Kidney tubule cell (primary cell): ENCODE measurements at regions not wholly inside any gene's neighbourhood (a gene's known extent, or its start where the extent isn't known, plus 50 kb on each side); places are given as distances from the start of the nearest gene placed in this dataset.
"Not testable (repeated sequence)": the region's sequence is repeated elsewhere in the genome, so short reads cannot be mapped to it uniquely, and the experiment has no call there.

Experiments used
- DNase-seq: peaks from one replicate; pipeline ENCODE4 v3.0.0-alpha.2; 2018; ENCODE audit warnings: low spot score

- DNase-seq, result not testable (repeated sequence)
These were observed 1093.1 kb upstream of the DEFB115 start for GRCh38 chr20:30164389-30164788.

GRCh38 chr20:30167540-30167939 is 1089.9 kb upstream of the DEFB115 start:
- DNase-seq, result no peak

GRCh38 chr20:30168025-30168799 is 1089.3 kb upstream of the DEFB115 start:
- DNase-seq, result no peak

DNA sequence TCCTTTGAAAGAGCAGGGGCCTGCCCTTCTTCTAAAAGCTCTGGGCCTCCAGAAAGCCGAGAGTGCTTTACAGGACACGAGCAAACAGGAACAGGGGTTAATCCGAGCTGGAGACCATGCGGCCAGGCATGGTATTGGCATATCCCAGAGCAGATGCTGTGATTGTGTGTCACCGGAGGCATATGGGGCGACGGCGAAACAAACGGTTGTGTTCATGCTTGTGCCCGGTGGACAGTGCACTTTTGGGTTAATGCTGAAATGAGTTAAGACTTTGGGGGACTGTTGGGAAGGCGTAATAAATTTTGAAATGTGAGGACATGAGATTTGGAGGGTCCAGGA is 1088.7 kb upstream of the DEFB115 start:
- no peak for DNase-seq

GRCh38 chr20:30175681-30176080 is 1081.8 kb upstream of the DEFB115 start:
- DNase-seq, result no peak

GRCh38 chr20:30183124-30183523 is 1074.3 kb upstream of the DEFB115 start:
- DNase-seq, result not testable (repeated sequence)

GRCh38 chr20:30191785-30192184 is 1065.7 kb upstream of the DEFB115 start:
- not testable (repeated sequence) for DNase-seq

GRCh38 chr20:30234477-30234876 is 1023.0 kb upstream of the DEFB115 start:
- DNase-seq, result not testable (repeated sequence)

DNA sequence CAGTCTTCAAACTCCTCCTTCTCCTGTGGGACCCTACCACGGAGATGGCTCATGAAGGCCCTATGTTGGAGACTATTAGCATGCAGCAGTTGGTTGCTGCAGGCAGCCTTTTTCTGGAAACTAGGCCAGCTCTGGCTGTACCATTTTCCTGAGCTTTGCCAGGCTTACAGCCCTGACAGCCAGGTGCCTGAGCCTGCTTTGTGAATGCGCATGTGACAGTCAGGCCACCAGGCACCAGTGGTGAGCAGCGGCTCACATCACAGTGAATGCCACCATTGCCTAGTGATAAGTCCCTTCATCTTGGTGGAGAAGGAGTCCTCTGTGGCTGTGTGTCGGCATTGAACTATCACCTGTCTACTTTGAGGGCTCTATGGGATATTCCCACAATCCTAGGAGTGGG is 982.4 kb upstream of the DEFB115 start:
- not testable (repeated sequence) for DNase-seq

GRCh38 chr20:30281584-30282197 is 975.8 kb upstream of the DEFB115 start:
- no peak for DNase-seq

GRCh38 chr20:30283476-30284280 is 973.8 kb upstream of the DEFB115 start:
- peak; percentile 59 for DNase-seq

GRCh38 chr20:30284281-30284905 is 973.1 kb upstream of the DEFB115 start:
- DNase-seq, result no peak

- no peak for DNase-seq
These were observed 971.8 kb upstream of the DEFB115 start for GRCh38 chr20:30285677-30286076.

DNA sequence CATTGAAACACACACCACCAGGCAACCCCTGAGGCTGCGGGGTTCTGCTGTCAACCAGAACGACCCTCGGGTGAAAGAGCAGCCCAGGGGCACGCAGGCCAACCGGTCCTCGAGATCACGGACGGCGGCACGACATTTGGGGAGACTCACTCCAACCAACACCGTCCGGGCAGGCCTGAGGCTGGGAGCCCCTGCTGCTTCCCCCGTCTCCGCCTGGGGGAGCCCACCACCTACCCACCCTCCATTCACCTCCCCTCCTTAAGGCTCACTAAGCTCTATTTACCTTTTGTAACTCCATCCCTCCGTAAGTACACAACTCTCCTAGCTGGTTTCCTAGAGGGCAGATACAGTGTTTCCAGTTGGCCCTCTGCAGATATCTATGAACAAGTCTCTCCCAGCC is 971.3 kb upstream of the DEFB115 start:
- no peak for DNase-seq

DNA sequence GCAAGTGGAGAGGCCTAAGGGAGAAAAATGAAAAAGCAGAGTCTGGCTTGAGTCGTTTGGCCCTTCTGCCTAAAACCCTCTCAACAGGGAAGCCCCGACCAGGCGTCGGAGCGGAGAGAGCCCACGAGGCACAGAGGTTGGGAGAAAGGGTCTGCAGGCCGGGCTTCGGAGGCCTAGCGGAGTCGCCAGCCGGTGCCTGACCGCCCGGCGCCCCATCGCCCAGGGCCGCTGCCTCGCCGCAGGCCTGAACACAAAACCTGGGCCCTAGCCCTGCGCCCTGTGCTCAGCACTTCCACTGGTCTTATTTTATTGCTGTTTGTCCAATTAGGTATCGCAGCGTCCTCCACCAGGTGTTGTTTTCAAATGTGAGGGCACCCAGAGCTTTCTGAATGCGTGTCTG is 970.0 kb upstream of the DEFB115 start:
- not testable (repeated sequence) for DNase-seq

- no peak for DNase-seq
These were observed 969.1 kb upstream of the DEFB115 start for GRCh38 chr20:30288346-30288745.

DNA sequence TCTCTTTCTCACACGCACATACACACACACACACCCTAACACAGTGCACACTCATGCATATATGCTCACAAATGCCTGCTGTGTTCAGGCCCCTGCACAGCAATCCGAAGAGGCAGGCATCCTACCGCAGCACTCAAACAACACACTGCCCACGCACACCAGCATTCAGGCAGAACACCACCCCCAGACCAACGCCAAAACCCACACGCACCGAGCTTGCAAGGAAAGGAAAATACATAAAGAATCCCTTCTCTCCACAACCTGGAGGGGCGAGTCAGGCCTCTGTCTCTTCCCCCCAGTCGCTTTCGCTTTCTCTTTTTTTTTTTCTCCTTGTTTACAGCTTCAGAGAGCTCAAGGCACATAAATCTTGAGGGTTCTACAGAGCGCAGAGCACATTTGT is 968.4 kb upstream of the DEFB115 start:
- DNase-seq, result not testable (repeated sequence)

GRCh38 chr20:30289711-30290141 is 967.7 kb upstream of the DEFB115 start:
- not testable (repeated sequence) for DNase-seq

- DNase-seq, result not testable (repeated sequence)
These were observed 967.0 kb upstream of the DEFB115 start for GRCh38 chr20:30290361-30291063.

GRCh38 chr20:30291064-30291379 is 966.4 kb upstream of the DEFB115 start:
- DNase-seq, result not testable (repeated sequence)

- DNase-seq, result not testable (repeated sequence)
These were observed 965.8 kb upstream of the DEFB115 start for GRCh38 chr20:30291686-30292085.

- not testable (repeated sequence) for DNase-seq
These were observed 962.1 kb upstream of the DEFB115 start for GRCh38 chr20:30295396-30295795.
